COLO668 (cell line): ENCODE measurements at regions not wholly inside any gene's neighbourhood (a gene's known extent, or its start where the extent isn't known, plus 50 kb on each side); places are given as distances from the start of the nearest gene placed in this dataset.
A peak's percentile ranks its signal among the peaks of the same experiment; 100 is the strongest.

Source experiments
- DNase-seq: peaks from one replicate; lab custom pipeline; 2025; ENCODE audit not compliant: unreplicated experiment; lab: John Stamatoyannopoulos, UW

DNA sequence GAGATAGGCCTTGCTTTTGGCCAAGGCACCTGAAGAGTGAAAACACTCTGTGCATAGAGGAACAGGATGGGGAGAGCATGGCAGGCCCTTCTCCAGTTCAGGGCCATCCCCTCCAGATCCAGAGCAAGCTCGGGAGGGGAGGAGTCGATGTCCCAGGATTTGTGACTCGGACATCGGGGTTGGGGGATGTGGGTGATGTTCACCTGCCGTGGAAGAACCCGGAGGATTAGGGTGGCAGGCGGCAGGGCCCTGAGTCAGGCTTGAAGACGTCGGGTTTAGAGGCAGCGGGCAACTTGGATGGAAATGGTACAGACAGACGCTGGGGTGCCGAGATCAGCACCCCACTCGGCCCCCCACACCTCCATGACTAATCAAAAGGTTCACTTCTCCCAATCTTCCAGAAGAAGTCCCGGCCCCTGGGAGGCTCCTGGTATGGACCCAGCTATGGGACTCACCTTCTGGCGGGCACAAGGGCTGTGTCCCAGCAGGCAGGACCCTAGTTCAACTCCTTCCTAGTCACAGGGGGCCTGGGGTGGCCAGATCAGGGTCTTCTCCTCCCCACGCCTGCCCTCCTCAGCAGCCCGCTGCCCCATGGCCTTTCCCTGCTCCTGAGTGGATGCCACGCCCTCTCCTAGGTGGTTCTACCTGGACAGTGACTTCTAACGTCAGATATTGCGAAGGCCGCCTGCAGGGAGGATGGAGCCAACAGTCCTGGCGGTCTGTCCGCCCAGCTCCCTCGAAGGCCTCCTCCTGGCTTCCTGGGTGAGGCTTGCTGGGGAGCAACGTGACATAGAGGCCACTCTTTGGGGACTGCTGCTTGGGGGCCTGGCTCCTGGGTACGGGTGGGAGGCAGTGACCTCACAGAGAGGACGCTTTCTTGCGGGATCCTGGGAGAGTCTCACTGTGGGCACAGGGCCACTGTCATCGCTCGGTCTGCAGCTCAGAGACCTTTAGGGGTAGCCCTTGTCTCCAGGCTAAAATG is 792.5 kb downstream of the BRD1 start:
- DNase-seq: no peak

DNA sequence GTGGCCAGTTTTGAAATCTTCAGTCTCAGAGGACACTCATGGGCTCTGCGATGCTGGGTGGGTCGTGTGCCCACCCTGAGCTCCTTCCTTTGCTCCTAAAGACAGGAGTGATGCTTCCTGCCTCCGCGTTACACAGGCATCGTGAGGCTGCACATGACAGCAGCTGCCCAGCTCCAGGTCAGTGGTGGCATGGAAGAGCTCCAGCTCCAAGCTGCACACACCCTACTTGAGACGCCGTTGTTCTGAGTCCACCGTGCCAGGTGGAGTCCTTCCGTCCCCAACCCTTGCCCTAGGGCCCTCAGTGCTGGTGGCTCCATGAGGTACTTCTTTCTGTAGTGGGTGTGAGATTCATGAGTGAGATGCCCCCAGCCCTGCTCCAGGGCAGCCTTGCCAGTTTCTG is 794.1 kb downstream of the BRD1 start:
- DNase-seq: no peak

DNA sequence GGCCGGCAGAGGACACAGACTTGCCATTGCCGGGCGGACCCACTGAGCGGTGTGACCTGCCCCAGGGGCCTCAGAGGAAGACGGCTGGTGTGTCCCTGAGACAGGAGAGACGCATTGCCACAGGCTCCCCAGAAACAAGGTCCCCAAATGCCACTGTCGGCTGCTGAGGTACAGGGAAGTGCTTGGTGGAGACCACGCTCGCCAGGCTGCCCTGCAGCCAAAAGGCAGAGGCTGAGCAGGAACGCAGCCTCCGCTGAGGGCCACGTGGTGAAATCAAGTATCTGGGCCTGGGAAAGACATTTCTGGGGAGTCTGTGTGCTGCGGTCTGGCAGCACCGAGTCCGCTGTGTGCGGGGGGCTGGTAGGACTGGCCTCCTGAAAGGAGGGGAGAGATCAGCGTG is 794.9 kb downstream of the BRD1 start:
- DNase-seq: no peak

DNA sequence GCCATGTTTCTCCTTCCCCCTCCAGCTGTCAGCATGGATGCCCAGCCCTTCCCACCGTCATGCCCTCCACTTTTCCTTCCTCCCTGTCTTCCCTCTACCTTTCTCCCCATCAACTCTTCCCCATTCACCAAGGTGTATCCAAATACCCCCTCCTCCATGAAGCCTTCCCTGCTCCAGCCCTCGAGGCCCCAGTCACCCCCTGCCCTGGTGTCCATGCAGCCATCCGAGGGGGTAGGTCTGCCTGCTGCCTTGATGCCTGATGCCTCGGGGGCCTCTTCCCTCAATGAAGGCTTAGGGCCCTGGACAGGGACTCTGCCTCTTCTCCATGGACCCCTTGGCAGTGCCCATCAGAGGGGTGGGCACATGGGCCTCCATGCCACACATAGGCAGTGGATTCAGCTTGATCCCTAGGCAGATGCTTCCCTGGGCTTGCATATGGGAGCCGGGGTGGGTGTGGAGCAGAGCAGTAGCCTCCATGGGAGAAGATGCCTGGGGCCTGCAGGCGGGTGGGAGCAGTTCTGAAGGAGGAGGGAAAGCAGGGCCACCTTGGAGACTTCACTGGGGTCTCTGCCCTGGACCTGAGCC is 795.8 kb downstream of the BRD1 start:
- DNase-seq: no peak

DNA sequence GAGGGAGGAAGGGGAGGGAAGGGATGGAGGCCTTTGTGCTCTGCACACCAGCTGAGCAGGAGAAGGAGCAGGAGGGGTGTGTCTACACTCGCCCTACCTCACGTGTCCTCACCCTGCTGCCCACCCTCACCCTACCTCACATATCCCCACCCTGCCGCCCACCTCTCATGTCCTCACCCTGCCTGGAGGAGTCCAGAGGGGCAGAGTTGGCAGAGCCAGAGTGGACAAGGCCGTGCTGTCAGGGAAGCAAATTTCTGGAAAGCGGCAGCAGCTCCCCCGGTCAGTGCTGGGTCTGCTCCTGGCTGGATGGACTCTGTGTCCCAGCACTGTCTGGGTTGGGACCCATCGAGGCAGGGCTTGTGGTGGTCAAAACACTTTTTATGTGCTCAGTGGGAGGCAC is 799.6 kb downstream of the BRD1 start:
- no peak for DNase-seq

DNA sequence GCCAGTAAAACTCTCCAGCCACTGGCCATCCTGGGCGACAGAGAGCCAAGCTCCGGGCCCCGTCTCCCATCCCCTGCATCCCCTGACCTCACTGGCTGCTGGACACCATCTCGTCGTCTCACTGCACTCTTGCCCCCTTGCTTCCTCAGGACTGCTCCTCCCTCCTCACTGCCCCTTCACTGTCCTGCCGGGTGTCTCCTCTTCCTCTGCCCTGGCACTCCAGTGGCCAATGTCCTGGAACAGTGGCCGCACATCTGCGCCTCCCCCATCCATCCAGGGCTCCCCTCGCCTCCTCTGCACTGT is 800.4 kb downstream of the BRD1 start:
- no peak for DNase-seq

DNA sequence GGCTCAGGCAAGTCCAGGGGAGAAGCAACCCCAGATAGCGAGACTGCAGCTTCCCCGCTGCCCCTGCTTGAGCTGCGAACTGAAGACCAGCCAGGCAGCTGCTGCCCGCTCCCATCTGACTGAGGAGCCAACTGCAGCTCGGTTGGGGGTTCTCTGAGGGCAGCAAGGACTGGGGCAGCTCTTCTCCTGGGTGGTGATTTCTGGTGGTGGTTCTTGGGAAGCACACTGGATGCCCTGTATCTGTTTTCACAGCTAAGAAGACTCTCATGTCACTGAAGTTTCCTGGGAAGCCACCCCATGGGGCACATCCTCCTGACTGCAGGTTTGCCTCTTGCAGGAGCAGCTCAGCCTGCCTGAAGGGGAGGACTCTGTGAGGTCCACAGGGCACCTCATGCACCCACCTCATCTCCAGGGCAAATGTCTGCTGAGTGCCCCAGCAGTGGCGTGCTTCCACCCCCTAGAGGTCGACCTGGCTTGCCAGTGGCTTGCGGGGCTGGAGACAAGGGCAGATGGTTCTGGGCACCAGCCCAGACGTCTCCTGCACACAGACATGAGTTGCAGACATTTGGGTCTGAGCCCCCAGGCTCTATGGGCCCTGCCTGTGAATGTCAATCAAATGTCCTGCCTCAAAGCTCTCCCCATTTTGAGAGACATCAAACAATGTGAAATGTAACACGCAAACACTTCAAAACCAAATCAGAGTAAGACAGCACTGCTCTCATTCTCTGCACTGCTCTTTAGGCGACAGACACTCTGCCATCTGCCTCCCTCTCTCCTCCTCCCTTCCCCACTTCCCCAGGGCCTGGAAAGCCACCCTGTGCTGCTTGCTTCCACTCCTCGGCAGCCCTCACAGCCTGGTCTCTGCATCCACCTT is 800.9 kb downstream of the BRD1 start:
- DNase-seq: peak; percentile 40

DNA sequence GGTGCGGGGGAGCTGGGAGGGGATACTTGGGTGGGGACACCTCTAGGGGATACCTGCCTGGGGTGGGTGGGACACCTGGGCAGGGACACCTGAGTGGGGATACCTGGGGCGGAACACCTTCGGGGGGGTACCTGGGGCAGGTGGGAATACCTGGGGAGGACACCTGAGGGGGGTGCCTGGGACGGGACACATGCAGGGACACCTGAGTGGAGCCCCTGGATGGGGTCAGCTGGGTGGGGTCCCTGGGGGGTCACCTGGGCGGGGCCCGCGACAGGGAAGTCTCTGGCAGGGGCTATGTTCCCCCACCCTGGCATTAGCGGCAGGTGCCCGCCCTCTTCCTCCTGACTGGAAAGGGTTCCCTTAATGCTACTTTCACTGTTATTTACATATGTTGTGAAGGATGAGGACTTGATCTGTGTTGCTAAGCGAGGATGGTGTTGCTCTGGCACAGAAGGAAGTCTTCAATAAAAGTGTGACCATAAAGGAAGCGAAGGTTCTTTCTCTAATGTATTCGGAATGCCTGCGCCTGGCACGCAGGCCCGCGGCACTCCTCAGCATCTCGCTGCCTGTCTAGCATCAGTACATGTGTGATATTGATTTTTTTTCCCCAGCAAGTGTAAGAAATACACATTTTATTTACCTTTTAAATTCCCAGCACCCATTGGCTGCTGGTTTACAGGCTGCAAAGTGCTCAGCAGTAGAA is 801.7 kb downstream of the BRD1 start:
- DNase-seq: peak; percentile 17

DNA sequence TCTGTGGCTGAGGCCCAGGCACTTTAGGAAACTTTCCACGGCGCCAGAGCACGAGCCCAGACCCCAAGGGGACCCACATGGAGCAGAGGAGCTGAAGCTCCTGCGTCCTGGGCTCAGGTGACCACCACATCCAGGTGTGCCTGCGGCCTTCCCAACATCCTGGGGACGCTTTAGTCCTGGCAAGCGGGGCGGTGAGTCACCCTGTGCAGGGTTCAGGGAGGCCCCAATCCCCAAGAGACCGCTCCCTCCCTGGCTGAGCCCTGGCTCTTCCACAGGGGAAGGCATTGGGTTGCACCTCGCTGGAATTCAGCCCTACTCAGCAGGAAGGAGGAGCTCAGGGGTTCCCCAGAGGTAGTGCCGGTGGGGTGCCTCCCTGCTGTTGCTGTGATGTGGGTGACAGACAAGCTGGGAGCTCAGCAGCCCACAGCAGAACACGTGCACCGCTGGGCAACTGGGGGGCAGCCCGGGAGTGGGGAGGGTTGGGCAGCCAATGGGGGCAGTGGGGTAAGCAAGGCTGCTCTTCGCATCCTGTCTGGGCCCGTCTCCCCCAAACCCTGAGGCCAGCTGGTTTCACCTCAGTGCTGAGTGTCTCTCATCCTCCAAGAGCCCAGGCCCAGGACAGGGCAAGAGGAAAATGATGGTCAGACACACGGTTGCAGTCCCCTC is 802.8 kb downstream of the BRD1 start:
- peak; percentile 56 for DNase-seq

DNA sequence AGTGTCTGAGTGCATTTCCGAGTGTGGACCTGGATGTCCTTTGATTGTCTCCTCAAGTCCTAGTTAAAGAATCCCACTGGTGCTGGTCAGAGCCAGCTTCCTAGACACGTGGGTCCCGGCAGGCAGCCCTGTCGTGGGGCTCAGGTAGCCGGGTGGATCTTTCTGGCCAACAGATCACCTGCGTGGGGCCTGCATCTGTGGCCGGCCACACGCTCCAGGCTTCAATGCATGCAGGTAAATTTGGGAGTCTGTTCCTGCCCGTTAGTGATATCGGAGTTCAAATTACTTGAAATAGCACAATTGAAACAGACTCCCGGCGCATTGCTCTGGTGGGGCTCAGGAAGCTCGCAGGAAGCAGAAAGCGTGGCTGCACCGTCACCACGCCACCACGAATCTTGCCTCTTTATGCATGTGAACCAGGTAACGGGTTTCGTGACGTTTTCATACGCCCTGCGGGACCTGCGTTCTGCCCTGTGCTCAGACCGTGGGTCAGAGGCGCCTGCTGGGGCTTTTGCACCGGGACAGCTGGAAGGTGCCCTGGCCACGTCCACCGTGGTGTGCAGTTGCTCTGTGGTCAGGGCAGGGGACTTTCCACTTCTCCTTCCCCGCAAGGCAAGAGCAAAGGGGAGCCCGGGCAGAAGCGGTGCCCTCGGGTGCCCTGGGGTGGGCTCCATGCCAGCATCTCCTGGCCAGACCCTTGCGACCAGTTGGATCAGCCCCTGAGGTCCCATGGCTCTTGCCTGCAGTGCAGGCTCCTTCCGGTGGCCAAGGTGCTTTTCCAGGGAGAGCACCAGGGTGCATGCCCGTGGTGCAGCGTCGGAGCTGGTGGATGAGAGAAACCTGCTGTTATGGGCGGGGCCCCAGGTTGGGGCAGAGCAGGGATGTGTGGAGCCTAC is 803.5 kb downstream of the BRD1 start:
- DNase-seq: peak; percentile 45

DNA sequence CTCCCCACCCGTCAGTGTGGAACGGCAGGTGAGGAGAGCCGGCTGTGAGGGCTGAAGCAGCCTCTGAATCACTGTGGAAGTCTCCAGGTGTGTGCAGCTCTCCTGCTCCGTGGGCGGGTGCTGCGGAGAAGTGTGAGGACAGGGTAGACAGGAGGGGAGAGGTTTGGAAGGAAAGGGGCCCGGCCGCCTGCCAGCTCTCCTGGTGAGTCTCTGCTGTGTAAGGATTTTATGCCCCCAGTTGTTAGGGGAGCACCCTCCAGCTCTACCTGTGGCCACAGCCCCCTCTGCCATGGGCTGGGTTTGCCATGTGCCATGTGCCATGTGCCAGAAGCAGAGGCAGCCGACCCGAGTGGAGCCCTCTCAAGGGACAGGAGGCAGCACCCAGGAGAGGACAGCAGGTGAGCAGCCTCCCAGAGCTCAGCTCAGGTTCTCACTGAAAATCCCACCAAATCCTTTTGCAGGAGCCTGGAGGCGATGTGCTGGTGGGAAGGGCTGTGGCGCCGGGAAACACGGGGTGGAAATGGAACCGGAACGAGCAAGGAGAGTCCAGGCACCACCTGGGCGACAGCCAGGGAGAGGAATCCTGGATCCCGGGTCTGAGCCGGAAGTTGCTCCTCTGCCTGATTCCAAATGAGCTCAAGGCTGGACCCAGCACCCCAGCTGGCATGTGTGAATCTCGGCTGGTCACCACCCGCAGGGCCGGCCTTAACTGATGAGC is 804.4 kb downstream of the BRD1 start:
- DNase-seq: no peak

DNA sequence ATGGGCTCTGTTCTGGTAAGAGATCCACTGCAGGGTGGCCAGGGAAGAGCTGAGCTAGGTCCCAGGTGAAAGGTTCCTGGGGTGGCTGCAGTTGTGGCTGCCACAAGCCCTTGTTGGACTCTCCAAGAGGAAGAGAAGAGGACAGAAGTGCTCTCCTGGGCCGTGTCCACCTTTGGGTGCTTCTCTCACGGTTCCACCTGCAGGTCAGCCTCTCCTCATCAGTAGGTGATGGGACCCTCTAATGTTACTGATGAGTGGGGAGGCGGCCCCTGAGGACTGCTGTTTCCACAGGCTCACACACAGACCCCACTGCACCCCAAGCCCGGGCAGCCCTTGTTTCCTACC is 804.9 kb downstream of the BRD1 start:
- DNase-seq: no peak

DNA sequence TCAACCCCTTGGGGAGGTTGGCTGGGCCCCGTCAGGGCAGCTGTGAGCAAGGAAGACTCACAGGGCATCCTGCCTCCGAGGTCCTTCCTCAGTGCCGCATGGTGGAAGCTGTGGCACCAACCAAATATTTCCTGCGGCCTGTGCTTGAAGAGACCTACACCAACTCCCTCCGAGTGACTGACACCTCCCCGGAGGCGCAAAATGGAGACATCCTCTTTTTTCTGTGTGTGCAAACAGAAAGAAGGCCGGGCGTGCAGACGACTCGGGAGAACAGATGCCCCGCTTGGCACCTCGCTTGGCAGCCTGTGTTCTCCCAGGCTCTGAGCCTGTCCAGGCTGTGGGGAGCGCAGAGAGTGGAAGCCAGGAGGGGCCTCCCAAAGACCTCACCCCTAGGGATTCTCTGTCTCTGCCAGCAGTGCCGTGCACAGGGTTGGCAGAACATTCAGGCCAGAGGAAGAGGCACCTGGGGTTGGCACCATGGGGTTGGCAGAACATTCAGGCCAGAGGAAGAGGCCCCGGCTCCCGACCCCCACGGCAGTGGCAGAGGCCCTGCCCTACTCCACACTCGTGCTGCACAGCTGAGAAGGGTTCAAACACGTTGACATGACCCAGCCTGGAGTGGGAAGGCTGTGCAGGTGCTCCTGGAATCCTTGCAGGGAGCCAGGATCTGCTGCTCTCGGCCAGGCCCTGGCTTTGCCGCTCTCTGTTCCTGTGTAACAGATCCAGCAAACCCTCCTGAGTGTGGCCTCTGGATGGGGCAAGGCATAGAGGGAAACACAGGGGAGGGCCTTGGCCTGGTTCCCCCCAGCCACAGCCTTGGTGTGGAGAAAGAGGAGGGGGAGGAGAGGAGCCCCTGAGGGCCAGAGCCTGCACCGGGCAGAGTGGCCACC is 805.5 kb downstream of the BRD1 start:
- no peak for DNase-seq

DNA sequence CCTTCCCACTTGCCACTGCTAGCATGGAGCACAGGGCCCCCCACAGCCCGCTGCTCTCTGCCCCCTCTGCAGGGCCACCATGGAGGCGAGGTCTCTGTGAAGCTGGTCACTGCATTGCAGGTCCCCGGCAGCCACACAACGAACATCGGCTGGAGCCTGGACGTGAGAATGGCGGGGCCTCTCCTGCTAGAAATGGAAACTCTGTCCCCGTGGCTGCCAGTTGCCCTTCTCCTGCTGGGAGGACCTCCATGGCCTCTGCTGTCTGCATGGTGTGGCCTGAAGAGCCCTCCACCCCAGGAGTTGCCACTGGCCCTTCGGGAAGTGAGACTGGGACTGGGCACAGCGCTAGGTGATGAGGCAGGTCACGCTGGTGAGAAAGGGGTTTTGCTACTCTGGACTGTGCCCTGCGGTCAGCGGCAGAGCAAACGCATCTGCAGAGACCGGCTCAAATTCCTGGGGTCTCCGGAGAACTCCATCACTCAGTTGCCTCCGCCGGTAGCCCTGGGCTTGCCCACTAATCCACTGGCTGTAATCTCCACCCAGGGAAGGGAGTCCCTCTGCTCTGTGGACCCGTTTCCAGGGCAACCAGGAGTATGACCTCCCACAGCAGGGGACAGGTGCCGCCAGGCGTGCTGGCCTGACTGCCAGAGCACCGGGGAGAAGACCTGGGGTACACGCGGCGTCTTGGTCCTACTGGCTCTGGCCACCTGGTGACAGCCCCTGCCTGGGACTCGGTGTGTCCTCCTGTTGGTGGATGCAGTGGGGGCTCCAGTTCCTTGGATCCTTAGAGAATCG is 806.3 kb downstream of the BRD1 start:
- DNase-seq: no peak

DNA sequence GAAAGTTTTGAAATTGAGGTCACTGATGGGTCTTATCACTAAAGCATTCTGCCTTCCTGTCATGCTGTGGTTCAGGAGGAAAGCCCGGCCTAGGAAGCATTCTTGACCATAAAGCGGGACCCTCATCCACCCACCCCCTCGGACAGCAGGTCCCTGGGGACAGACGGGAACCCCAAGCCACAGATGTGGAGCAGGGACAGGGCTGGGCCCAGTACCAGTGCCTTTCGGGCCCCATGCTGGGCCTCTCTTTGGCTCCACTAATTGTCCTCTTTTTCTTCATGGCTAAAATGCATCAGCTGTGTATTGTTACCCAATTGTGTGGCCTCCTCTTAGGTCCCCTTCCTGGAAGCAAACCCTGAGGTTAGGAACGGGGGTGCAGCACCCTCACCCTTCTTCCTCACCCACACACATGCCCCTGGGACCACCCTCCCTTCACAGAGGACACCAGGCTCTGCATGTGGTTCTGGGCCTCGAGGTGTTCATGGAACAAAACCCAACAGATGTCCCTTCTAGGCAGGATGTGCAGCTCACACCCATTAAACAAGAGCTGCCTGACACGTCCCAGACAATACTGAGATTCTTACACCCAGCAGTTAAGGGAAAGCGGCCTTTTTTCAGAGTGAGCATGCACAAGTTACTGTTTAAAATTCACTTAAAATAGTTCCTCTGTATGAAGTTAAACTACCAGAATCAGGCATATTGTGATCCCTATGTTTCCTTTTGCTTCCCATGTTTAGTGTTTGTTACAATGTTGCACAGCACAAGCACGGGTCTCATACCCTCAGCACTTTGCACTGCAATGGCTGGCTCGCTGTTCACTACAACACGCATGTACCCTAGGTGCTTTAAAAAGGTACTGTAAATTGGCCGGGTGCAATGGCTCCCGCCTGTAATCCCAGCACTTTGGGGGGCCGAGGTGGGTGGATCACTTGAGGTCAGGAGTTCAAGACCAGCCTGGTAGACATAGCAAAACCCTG is 807.6 kb downstream of the BRD1 start:
- no peak for DNase-seq

DNA sequence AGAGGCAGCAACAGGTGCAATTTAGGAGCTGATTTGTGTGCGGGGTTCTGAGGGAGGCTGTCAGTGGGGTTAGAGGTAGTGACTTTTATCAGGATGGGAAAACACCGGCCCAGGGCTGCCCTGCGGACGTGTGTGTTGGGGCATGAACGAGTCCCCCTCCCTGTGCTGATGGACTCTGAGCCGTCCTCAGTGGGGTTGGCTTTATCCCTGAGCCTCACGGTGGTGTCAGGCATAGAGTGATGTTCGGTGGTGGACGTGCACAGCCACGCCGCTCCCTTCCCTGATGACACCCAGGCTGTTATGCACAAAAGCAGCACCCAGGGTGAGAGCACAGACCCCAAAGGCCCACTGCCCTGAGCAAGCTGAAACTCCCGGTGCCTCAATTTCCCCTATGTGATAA is 809.1 kb downstream of the BRD1 start:
- no peak for DNase-seq
